ENCODE measurements at regions not wholly inside any gene's neighbourhood (a gene's known extent, or its start where the extent isn't known, plus 50 kb on each side); places are given as distances from the start of the nearest gene placed in this dataset.
A peak's percentile ranks its signal among the peaks of the same experiment; 100 is the strongest.
"Not testable (repeated sequence)": the region's sequence is repeated elsewhere in the genome, so short reads cannot be mapped to it uniquely, and the experiment has no call there.

DNA sequence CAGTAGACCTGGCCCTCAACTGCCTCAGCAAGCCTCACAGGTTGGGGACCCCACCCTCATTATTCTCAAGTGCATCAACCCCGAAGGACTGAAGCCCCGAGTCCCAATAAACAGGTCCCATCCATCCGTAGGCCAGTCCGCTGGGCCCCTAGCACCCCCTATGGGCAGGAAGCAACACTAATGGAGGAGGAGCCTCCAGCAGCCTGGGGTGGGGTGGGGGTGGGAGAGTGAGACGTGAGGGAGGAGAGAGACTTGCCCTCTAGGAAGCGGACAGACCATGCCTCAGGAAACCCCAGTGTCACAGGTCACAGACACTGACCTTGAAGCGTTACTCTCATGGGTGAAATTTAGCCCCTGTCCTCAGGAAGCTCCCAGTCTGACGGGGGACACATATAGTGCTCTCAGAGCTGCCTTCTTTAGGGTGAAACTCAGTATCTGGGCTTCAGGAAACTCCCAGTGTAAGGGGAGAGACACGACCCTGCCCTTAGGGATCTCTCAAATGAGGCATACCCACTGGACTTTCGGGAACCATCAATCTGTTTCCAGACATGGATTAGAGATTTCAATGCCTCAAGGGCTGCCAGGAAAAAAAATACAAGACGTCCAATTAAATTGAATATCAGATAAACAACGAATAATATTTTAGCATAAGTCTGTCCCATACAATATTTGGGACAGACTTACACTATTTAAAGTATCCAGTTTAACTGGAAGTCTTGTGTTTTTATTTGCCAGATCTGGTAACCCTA, 125.8 kb downstream of the MRPL14 start:
- peak overlapping the region; percentile 65 for H3K9ac ChIP-seq (ENCODE audit: low read depth, low read length)
- H3K9me3 ChIP-seq (ENCODE audit: insufficient read depth, low read length, severe bottlenecking), result no peaks in the 10 kb centered on the region
- no peaks in the 10 kb centered on the region for H3K27me3 ChIP-seq (ENCODE audit: insufficient read depth, low read length, poor library complexity)
- H3K36me3 ChIP-seq (ENCODE audit: insufficient read depth, low read length), result no peaks in the 10 kb centered on the region; the same call in 1 of the 2 replicates
- ATAC-seq (ENCODE audit: insufficient read depth, low read depth) (peak; percentile 66), DNase-seq (peak; percentile 81)
- H3K4me2 ChIP-seq (ENCODE audit: insufficient read depth, low read length), result peak overlapping the region; percentile 73
- peak overlapping the region; percentile 17 to 58; a peak in 3 of 4 replicates for H3K4me3 ChIP-seq (ENCODE audit: low read depth in 1 of 2, low read length in 2 of 2)
- H2AFZ ChIP-seq (ENCODE audit: low read depth, low read length), result peak overlapping the region; percentile 54
- H3K27ac ChIP-seq (ENCODE audit: low read length), result peak overlapping the region; percentile 91
- H3K79me2 ChIP-seq (ENCODE audit: insufficient read depth, low read length), result peaks cover 7% of the 10 kb centered on the region; the same call in 1 of the 2 replicates
- TF ChIP-seq EZH2 (IDR thresholded peaks at IDR 0.05; ENCODE audit: borderline replicate concordance, low read depth, low read length, severe bottlenecking), result no peak
- TF ChIP-seq CTCF (IDR thresholded peaks at IDR 0.05; ENCODE audit: borderline replicate concordance, extremely low read depth, low read length, poor library complexity, severe bottlenecking), result peak; percentile 80
- no peaks in the 10 kb centered on the region for H4K20me1 ChIP-seq (ENCODE audit: insufficient read depth, low read length)
- H3K4me1 ChIP-seq (ENCODE audit: insufficient read depth, low read length), result peaks cover 36% of the 10 kb centered on the region

DNA sequence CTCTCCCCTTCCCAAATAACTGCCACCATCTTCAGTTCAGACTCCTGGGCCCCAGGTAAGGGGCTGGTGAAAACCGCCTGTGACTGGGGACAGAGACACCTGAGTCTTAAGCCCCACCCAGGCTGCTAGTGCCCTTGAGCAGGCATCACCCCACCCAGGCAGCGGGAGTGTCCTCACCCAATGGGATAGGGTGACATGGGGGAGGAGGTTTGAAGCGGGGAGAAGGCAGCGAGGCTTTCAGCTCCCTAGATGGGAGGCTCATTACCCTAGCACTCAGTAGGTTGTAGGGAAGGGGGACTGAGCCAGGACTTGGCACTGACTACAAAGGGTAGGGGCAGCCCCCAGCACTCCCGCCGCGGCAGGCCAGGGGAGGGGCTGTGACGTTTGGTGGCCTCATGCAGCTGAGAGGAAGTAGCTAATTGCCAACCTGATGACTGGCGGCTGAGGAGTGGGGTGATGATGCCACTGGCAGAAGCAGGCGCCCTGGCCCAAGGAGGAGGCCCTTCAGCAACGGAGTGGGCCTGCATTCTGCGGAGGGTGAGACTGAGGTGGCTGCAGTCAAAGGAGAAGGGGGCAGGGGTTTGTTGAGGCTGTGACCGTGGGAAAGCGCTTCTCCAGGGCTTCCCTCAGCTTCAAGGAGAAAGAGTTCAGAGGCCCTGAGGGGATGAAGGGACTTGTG, 126.9 kb downstream of the MRPL14 start:
- H3K4me3 ChIP-seq (ENCODE audit: low read depth in 1 of 2, low read length in 2 of 2), result peak overlapping the region; percentile 17 to 58; a peak in 3 of 4 replicates
- no peaks in the 10 kb centered on the region for H4K20me1 ChIP-seq (ENCODE audit: insufficient read depth, low read length)
- ATAC-seq (ENCODE audit: insufficient read depth, low read depth), result peak; percentile 84
- no peak for TF ChIP-seq EZH2 (IDR thresholded peaks at IDR 0.05; ENCODE audit: borderline replicate concordance, low read depth, low read length, severe bottlenecking)
- no peak for TF ChIP-seq CTCF (IDR thresholded peaks at IDR 0.05; ENCODE audit: borderline replicate concordance, extremely low read depth, low read length, poor library complexity, severe bottlenecking)
- no peaks in the 10 kb centered on the region for H3K27me3 ChIP-seq (ENCODE audit: insufficient read depth, low read length, poor library complexity)
- H3K27ac ChIP-seq (ENCODE audit: low read length), result peak overlapping the region; percentile 91
- peak; percentile 94 for DNase-seq
- peak overlapping the region; percentile 54 for H2AFZ ChIP-seq (ENCODE audit: low read depth, low read length)
- H3K9me3 ChIP-seq (ENCODE audit: insufficient read depth, low read length, severe bottlenecking), result no peaks in the 10 kb centered on the region
- peak overlapping the region; percentile 65 for H3K9ac ChIP-seq (ENCODE audit: low read depth, low read length)
- H3K4me1 ChIP-seq (ENCODE audit: insufficient read depth, low read length), result peaks cover 36% of the 10 kb centered on the region
- peaks cover 7% of the 10 kb centered on the region; the same call in 1 of the 2 replicates for H3K79me2 ChIP-seq (ENCODE audit: insufficient read depth, low read length)
- H3K4me2 ChIP-seq (ENCODE audit: insufficient read depth, low read length), result peak overlapping the region; percentile 73
- no peaks in the 10 kb centered on the region; the same call in 1 of the 2 replicates for H3K36me3 ChIP-seq (ENCODE audit: insufficient read depth, low read length)

DNA sequence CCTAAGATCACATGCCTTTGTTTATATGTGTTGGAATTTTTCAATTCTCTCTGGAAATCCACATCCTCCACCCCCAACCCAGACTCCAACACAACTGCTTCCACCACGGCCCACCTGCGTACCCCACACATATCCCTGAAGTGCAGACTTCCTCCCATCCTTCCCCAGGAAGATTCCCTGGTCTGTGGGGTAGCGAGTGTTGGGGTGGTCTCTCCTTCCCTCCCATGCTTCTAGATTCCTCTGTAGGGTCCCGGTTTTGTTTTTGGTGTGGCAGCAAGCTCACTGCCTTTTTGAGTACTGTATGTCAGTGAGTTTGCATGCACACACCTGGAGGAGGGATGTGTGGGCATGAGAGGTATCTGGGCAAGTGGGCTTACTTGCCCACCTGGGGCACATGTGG, 127.6 kb downstream of the MRPL14 start:
- Histone ChIP-seq H3K79me2 (ENCODE audit: insufficient read depth, low read length) (peaks cover 7% of the 10 kb centered on the region; the same call in 1 of the 2 replicates), H2AFZ (ENCODE audit: low read depth, low read length) (no peak overlapping the region), H3K4me1 (ENCODE audit: insufficient read depth, low read length) (peaks cover 36% of the 10 kb centered on the region), H3K4me2 (ENCODE audit: insufficient read depth, low read length) (peak overlapping the region; percentile 73; the same call in 1 of the 2 replicates), H4K20me1 (ENCODE audit: insufficient read depth, low read length) (no peaks in the 10 kb centered on the region), H3K27me3 (ENCODE audit: insufficient read depth, low read length, poor library complexity) (no peaks in the 10 kb centered on the region), H3K9ac (ENCODE audit: low read depth, low read length) (peak overlapping the region; percentile 65; the same call in 1 of the 2 replicates), H3K36me3 (ENCODE audit: insufficient read depth, low read length) (no peaks in the 10 kb centered on the region; the same call in 1 of the 2 replicates), H3K4me3 (ENCODE audit: low read depth in 1 of 2, low read length in 2 of 2) (no peak overlapping the region; a peak in 1 of 4 replicates), H3K27ac (ENCODE audit: low read length) (peak overlapping the region; percentile 91), H3K9me3 (ENCODE audit: insufficient read depth, low read length, severe bottlenecking) (no peaks in the 10 kb centered on the region)
- no peak for DNase-seq
- ATAC-seq (ENCODE audit: insufficient read depth, low read depth), result no peak
- TF ChIP-seq EZH2 (IDR thresholded peaks at IDR 0.05; ENCODE audit: borderline replicate concordance, low read depth, low read length, severe bottlenecking) (no peak), CTCF (IDR thresholded peaks at IDR 0.05; ENCODE audit: borderline replicate concordance, extremely low read depth, low read length, poor library complexity, severe bottlenecking) (no peak)

DNA sequence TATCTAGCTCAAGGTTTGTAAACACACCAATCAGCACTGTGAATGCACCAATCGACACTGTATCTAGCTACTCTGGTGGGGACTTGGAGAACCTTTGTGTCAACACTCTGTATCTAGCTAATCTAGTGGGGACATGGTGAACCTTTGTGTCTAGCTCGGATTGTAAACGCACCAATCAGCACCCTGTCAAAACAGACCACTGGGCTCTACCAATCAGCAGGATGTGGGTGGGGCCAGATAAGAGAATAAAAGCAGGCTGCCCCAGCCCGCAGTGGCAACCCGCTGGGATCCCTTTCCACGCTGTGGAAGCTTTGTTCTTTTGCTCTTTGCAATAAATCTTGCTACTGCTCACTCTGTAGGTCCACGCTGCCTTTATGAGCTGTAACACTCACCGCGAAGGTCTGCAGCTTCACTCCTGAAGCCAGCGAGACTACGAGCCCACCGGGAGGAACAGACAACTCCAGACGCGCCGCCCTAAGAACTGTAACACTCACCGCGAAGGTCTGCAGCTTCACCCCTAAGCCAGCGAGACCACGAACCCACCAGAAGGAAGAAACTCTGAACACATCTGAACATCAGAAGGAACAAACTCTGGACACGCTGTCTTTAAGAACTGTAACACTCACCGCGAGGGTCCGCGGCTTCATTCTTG, 128.5 kb downstream of the MRPL14 start:
- not testable (repeated sequence) for H3K4me2 ChIP-seq (ENCODE audit: insufficient read depth, low read length); H3K27me3 ChIP-seq (ENCODE audit: insufficient read depth, low read length, poor library complexity); H3K79me2 ChIP-seq (ENCODE audit: insufficient read depth, low read length); H3K36me3 ChIP-seq (ENCODE audit: insufficient read depth, low read length); H3K9ac ChIP-seq (ENCODE audit: low read depth, low read length); ATAC-seq (ENCODE audit: insufficient read depth, low read depth); H3K4me3 ChIP-seq (ENCODE audit: low read depth in 1 of 2, low read length in 2 of 2); H3K9me3 ChIP-seq (ENCODE audit: insufficient read depth, low read length, severe bottlenecking); H2AFZ ChIP-seq (ENCODE audit: low read depth, low read length); H4K20me1 ChIP-seq (ENCODE audit: insufficient read depth, low read length)
- peak; percentile 68 for DNase-seq
- peak overlapping the region; percentile 46; the same call in 1 of the 2 replicates for H3K27ac ChIP-seq (ENCODE audit: low read length)
- H3K4me1 ChIP-seq (ENCODE audit: insufficient read depth, low read length), result peaks cover 36% of the 10 kb centered on the region

- H3K9ac ChIP-seq (ENCODE audit: low read depth, low read length); H3K79me2 ChIP-seq (ENCODE audit: insufficient read depth, low read length); H3K9me3 ChIP-seq (ENCODE audit: insufficient read depth, low read length, severe bottlenecking); DNase-seq; H4K20me1 ChIP-seq (ENCODE audit: insufficient read depth, low read length); H3K4me3 ChIP-seq (ENCODE audit: low read depth in 1 of 2, low read length in 2 of 2); H3K4me2 ChIP-seq (ENCODE audit: insufficient read depth, low read length); ATAC-seq (ENCODE audit: insufficient read depth, low read depth); H3K36me3 ChIP-seq (ENCODE audit: insufficient read depth, low read length); H3K27me3 ChIP-seq (ENCODE audit: insufficient read depth, low read length, poor library complexity); H2AFZ ChIP-seq (ENCODE audit: low read depth, low read length): not testable (repeated sequence)
- peak overlapping the region; percentile 22; the same call in 1 of the 2 replicates for H3K27ac ChIP-seq (ENCODE audit: low read length)
- H3K4me1 ChIP-seq (ENCODE audit: insufficient read depth, low read length), result peaks cover 36% of the 10 kb centered on the region
These were observed 129.2 kb downstream of the MRPL14 start for GRCh38 chr6:43997990-43998585.

All from DND-41 (cell line).